Fibroblast of the conjunctiva (primary cell): ENCODE measurements at regions not wholly inside any gene's neighbourhood (a gene's known extent, or its start where the extent isn't known, plus 50 kb on each side); places are given as distances from the start of the nearest gene placed in this dataset.
"Not testable (repeated sequence)": the region's sequence is repeated elsewhere in the genome, so short reads cannot be mapped to it uniquely, and the experiment has no call there.

Experiments used
- DNase-seq: peaks from one replicate; pipeline ENCODE4 v3.0.0-alpha.2; 2010; ENCODE audit warnings: low read depth

GRCh38 chr13:75178436-75178835 is 303.5 kb downstream of the TBC1D4 start:
- DNase-seq, result no peak

GRCh38 chr13:75175575-75175974 is 306.4 kb downstream of the TBC1D4 start:
- no peak for DNase-seq

GRCh38 chr13:75175097-75175496 is 306.9 kb downstream of the TBC1D4 start:
- not testable (repeated sequence) for DNase-seq

GRCh38 chr13:75174481-75174880 is 307.5 kb downstream of the TBC1D4 start:
- DNase-seq, result no peak

- DNase-seq, result no peak
Measured at GRCh38 chr13:75173457-75174356, 308.3 kb downstream of the TBC1D4 start.

- no peak for DNase-seq
Measured at GRCh38 chr13:75170311-75170710, 311.7 kb downstream of the TBC1D4 start.

- DNase-seq, result peak; percentile 30
Measured at GRCh38 chr13:75165543-75166230, 316.3 kb downstream of the TBC1D4 start.

- no peak for DNase-seq
Measured at GRCh38 chr13:75161804-75162203, 320.2 kb downstream of the TBC1D4 start.

GRCh38 chr13:75160984-75161383 is 321.0 kb downstream of the TBC1D4 start:
- DNase-seq, result no peak

- no peak for DNase-seq
Measured at GRCh38 chr13:75154331-75154730, 327.6 kb downstream of the TBC1D4 start.

GRCh38 chr13:75153834-75154233 is 328.1 kb downstream of the TBC1D4 start:
- DNase-seq, result peak; percentile 14

- DNase-seq, result no peak
Measured at GRCh38 chr13:75153386-75153785, 328.6 kb downstream of the TBC1D4 start.

GRCh38 chr13:75151081-75151643 is 330.8 kb downstream of the TBC1D4 start:
- DNase-seq, result no peak

GRCh38 chr13:75149776-75150175 is 332.2 kb downstream of the TBC1D4 start:
- DNase-seq, result no peak

GRCh38 chr13:75147946-75148345 is 334.0 kb downstream of the TBC1D4 start:
- DNase-seq, result no peak

GRCh38 chr13:75146436-75146835 is 335.5 kb downstream of the TBC1D4 start:
- DNase-seq, result no peak

GRCh38 chr13:75145927-75146326 is 336.0 kb downstream of the TBC1D4 start:
- peak; percentile 38 for DNase-seq

GRCh38 chr13:75139291-75139690 is 342.7 kb downstream of the TBC1D4 start:
- peak; percentile 31 for DNase-seq

GRCh38 chr13:75137911-75138571 is 343.9 kb downstream of the TBC1D4 start:
- DNase-seq, result no peak

GRCh38 chr13:75136151-75136550 is 345.8 kb downstream of the TBC1D4 start:
- no peak for DNase-seq

GRCh38 chr13:75135325-75135825 is 346.6 kb downstream of the TBC1D4 start:
- peak; percentile 84 for DNase-seq
